Karpas-422 (cell line): ENCODE measurements at regions not wholly inside any gene's neighbourhood (a gene's known extent, or its start where the extent isn't known, plus 50 kb on each side); places are given as distances from the start of the nearest gene placed in this dataset.
"Not testable (repeated sequence)": the region's sequence is repeated elsewhere in the genome, so short reads cannot be mapped to it uniquely, and the experiment has no call there.

Experiments
- DNase-seq: peaks from one replicate; pipeline ENCODE4 v3.0.0-alpha.2; 2015
- H2AFZ ChIP-seq: fragments of 200-600 bp; sonication (generic); 2 replicates; pipeline ENCODE4 v1.6.1; 2014; ENCODE audit warnings: antibody characterized with exemption, low read length, mixed read lengths
- H3K27ac ChIP-seq: fragments of 200-600 bp; sonication (generic); 2 replicates; pipeline ENCODE4 v1.5.1; 2014; ENCODE audit warnings: mild to moderate bottlenecking, low read length, moderate library complexity
- H3K27me3 ChIP-seq: fragments of 200-600 bp; sonication (generic); 2 replicates; pipeline ENCODE4 v1.6.1; 2014; ENCODE audit warnings: low read length, mixed read lengths
- H3K36me3 ChIP-seq: fragments of 200-600 bp; sonication (generic); 2 replicates; pipeline ENCODE4 v1.6.1; 2014; ENCODE audit warnings: low read length, mixed read lengths; ENCODE audit not compliant: insufficient read depth
- H3K4me1 ChIP-seq: fragments of 200-600 bp; sonication (generic); 2 replicates; pipeline ENCODE4 v1.6.1; 2014; ENCODE audit warnings: mild to moderate bottlenecking, low read length, mixed read lengths
- H3K4me2 ChIP-seq: fragments of 200-600 bp; sonication (generic); 2 replicates; pipeline ENCODE4 v1.6.1; 2014; ENCODE audit warnings: low read length, low read depth, mild to moderate bottlenecking; ENCODE audit not compliant: poor library complexity, severe bottlenecking
- H3K4me3 ChIP-seq: fragments of 200-600 bp; sonication (generic); 2 replicates; pipeline ENCODE4 v1.5.1; 2014; ENCODE audit warnings: mild to moderate bottlenecking, antibody characterized with exemption, low read length, mixed read lengths
- H3K79me2 ChIP-seq: fragments of 200-600 bp; sonication (generic); 2 replicates; pipeline ENCODE4 v1.6.1; 2014; ENCODE audit warnings: mild to moderate bottlenecking, low read length, mixed read lengths
- H3K9ac ChIP-seq: fragments of 200-600 bp; sonication (generic); 2 replicates; pipeline ENCODE4 v1.6.0; 2014; ENCODE audit warnings: low read length
- H3K9me2 ChIP-seq: fragments of 200-600 bp; sonication (generic), shearing (Covaris generic); replicated peaks from 2 replicates; pipeline ENCODE4 v1.6.0; 2014; ENCODE audit warnings: mild to moderate bottlenecking, low read length, moderate library complexity; ENCODE audit not compliant: insufficient read depth
- H3K9me3 ChIP-seq: fragments of 300-700, 200-600 bp; sonication (generic); 2 replicates; pipeline ENCODE4 v1.6.1; 2014; ENCODE audit warnings: low read length, mixed read lengths
- H4K20me1 ChIP-seq: fragments of 200-600 bp; sonication (generic); 2 replicates; pipeline ENCODE4 v1.6.1; 2014; ENCODE audit warnings: mild to moderate bottlenecking, antibody characterized with exemption, low read length, low read depth; ENCODE audit not compliant: insufficient read depth

GRCh38 chr14:104230946-104231345, 92.6 kb downstream of the KIF26A start:
- Histone ChIP-seq H3K9me2 (no peaks in the 10 kb centered on the region), H3K36me3 (no peaks in the 10 kb centered on the region), H3K9me3 (peaks cover 22% of the 10 kb centered on the region), H4K20me1 (no peaks in the 10 kb centered on the region), H3K27me3 (no peaks in the 10 kb centered on the region; the same call in 1 of the 2 replicates), H2AFZ (no peak overlapping the region), H3K79me2 (no peaks in the 10 kb centered on the region), H3K9ac (no peak overlapping the region), H3K4me3 (no peak overlapping the region), H3K4me1 (no peaks in the 10 kb centered on the region), H3K27ac (no peak overlapping the region), H3K4me2 (no peak overlapping the region)
- DNase-seq = no peak

GRCh38 chr14:104232070-104232484, 93.7 kb downstream of the KIF26A start:
- no peak for DNase-seq
- Histone ChIP-seq H3K79me2 (no peaks in the 10 kb centered on the region), H3K36me3 (no peaks in the 10 kb centered on the region), H3K4me3 (no peak overlapping the region), H3K27me3 (no peaks in the 10 kb centered on the region; the same call in 1 of the 2 replicates), H4K20me1 (no peaks in the 10 kb centered on the region), H3K27ac (no peak overlapping the region), H2AFZ (no peak overlapping the region), H3K9me2 (no peaks in the 10 kb centered on the region), H3K9ac (no peak overlapping the region), H3K4me2 (no peak overlapping the region), H3K4me1 (no peaks in the 10 kb centered on the region), H3K9me3 (peaks cover 22% of the 10 kb centered on the region)

- H4K20me1 ChIP-seq, H3K9me2 ChIP-seq, H3K4me3 ChIP-seq, H2AFZ ChIP-seq, H3K79me2 ChIP-seq, H3K27ac ChIP-seq, H3K27me3 ChIP-seq, H3K36me3 ChIP-seq, H3K4me1 ChIP-seq, DNase-seq, H3K4me2 ChIP-seq, H3K9ac ChIP-seq: not testable (repeated sequence)
- H3K9me3 ChIP-seq = peaks cover 17% of the 10 kb centered on the region
Observed at GRCh38 chr14:104234007-104234786, 95.8 kb downstream of the KIF26A start.

- DNase-seq = no peak
- no peaks in the 10 kb centered on the region for H3K27me3 ChIP-seq
- H3K79me2 ChIP-seq = no peaks in the 10 kb centered on the region
- H3K4me3 ChIP-seq = no peak overlapping the region
- H3K9me2 ChIP-seq = no peaks in the 10 kb centered on the region
- H3K4me2 ChIP-seq = no peak overlapping the region
- H3K9me3 ChIP-seq = peaks cover 17% of the 10 kb centered on the region
- H3K4me1 ChIP-seq = peaks cover 9% of the 10 kb centered on the region
- H2AFZ ChIP-seq = no peak overlapping the region
- H3K9ac ChIP-seq = no peak overlapping the region
- H4K20me1 ChIP-seq = no peaks in the 10 kb centered on the region
- H3K36me3 ChIP-seq = no peaks in the 10 kb centered on the region
- H3K27ac ChIP-seq = no peak overlapping the region
Observed at GRCh38 chr14:104235686-104236085, 97.3 kb downstream of the KIF26A start.

DNA sequence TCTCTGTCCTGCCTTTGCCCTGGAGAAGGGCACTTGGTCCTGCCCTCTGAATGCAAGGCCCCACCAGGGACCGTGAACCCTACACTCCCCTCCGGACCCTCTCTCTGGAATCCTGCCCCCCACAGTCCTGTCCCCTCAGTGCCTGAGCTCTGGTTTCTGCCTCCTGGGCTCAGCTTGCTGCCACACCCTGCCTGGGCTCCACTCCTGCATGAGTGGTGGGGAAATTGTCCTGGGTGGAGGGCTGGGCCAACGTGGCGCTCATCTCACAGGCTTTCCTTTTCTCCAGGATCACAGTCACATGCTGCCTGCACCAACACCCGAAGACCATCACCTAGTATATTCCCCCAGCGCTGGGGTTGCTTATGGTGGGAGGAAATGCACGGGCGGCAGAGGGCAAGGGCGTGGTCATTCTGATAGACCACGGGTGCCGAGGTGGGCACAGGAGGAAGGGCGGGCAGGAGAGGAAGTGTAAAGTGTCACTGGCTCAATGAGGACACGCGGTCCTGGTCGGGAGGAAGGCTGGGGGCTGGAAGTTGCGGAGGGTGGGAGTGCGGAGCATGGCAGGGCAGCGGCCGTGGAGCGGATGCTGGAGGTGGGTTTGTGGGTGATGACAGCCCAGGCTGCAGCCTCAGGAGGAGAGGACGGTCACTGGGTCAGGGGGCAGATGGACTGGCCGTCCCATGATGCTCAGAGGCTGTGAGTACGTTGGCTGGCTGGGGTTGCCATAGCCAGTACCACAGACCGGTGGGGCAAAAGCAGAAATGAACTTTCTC, 99.5 kb downstream of the KIF26A start:
- no peaks in the 10 kb centered on the region for H3K79me2 ChIP-seq
- no peaks in the 10 kb centered on the region for H4K20me1 ChIP-seq
- no peaks in the 10 kb centered on the region for H3K27me3 ChIP-seq
- DNase-seq = no peak
- H3K4me1 ChIP-seq = peaks cover 11% of the 10 kb centered on the region
- H3K9me2 ChIP-seq = no peaks in the 10 kb centered on the region
- no peak overlapping the region for H3K9ac ChIP-seq
- peaks cover 3% of the 10 kb centered on the region; the same call in 1 of the 2 replicates for H3K9me3 ChIP-seq
- no peak overlapping the region for H3K4me3 ChIP-seq
- no peaks in the 10 kb centered on the region for H3K36me3 ChIP-seq
- no peak overlapping the region for H3K4me2 ChIP-seq
- no peak overlapping the region for H3K27ac ChIP-seq
- H2AFZ ChIP-seq = no peak overlapping the region

GRCh38 chr14:104238424-104239184, 100.2 kb downstream of the KIF26A start:
- H3K9me2 ChIP-seq = no peaks in the 10 kb centered on the region
- no peak for DNase-seq
- peaks cover 11% of the 10 kb centered on the region for H3K4me1 ChIP-seq
- no peak overlapping the region for H3K27ac ChIP-seq
- H3K36me3 ChIP-seq = no peaks in the 10 kb centered on the region
- H3K9me3 ChIP-seq = 0 out of 2 replicates have a peak, but pooled peaks cover 3% of the 10 kb centered on the region
- H4K20me1 ChIP-seq = no peaks in the 10 kb centered on the region
- no peak overlapping the region for H3K4me2 ChIP-seq
- H3K79me2 ChIP-seq = no peaks in the 10 kb centered on the region
- H3K9ac ChIP-seq = no peak overlapping the region
- no peak overlapping the region for H3K4me3 ChIP-seq
- H2AFZ ChIP-seq = no peak overlapping the region
- no peaks in the 10 kb centered on the region for H3K27me3 ChIP-seq

DNA sequence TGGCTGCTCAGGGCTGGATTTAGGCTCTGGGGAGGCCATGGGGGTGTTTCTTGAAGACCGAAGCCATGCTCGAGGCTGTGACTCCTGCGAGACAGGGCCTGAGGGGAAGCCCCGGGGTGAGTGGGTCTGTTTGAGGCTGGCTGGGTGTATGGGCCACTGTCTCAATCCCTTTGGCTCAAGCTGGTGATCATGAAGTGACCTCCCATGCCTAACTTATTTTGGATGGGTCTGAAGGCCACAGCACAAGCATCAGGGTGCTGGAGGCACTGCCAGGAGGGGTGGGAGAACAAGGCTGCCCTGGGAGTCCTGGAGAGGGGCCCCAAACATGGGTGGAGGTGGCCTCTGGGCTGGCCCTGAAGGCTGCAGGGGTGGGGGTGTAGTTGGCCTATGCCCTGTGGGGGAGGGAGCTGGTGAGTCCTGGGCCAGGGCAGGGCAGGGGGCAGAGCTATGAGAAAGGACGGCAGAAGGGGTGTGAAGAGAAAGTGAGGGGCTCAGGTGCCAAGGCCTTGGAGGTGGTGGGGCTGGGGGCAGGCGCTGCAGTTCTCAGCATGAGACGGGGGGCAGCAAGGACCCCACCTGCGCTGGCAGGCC, 100.9 kb downstream of the KIF26A start:
- Histone ChIP-seq H3K79me2 (no peaks in the 10 kb centered on the region), H3K27me3 (no peaks in the 10 kb centered on the region), H3K4me1 (peaks cover 11% of the 10 kb centered on the region), H4K20me1 (no peaks in the 10 kb centered on the region), H3K27ac (no peak overlapping the region), H3K9me3 (no peaks in the 10 kb centered on the region), H2AFZ (no peak overlapping the region), H3K9ac (no peak overlapping the region), H3K4me2 (no peak overlapping the region), H3K36me3 (no peaks in the 10 kb centered on the region), H3K4me3 (no peak overlapping the region), H3K9me2 (no peaks in the 10 kb centered on the region)
- DNase-seq = no peak
